ENCODE measurements at regions not wholly inside any gene's neighbourhood (a gene's known extent, or its start where the extent isn't known, plus 50 kb on each side); places are given as distances from the start of the nearest gene placed in this dataset.

GRCh38 chrX:71000139-71000538, 68.0 kb downstream of the SNX12 start:
- ATAC-seq (no peak), DNase-seq (no peak)
- Mint-ChIP-seq H3K27me3 (ENCODE audit: low read depth) (peaks cover 10% of the 10 kb centered on the region), H3K4me3 (no peak overlapping the region), H3K4me1 (ENCODE audit: low read depth) (no peaks in the 10 kb centered on the region), H3K27ac (no peak overlapping the region), H3K9me3 (ENCODE audit: insufficient read depth) (no peaks in the 10 kb centered on the region), H3K36me3 (ENCODE audit: low read depth) (no peaks in the 10 kb centered on the region)
- POLR2A ChIA-PET, result no interaction called here
- CTCF ChIA-PET, result no interaction called here

GRCh38 chrX:70998411-70999027, 67.6 kb upstream of the SLC7A3 start:
- Mint-ChIP-seq H3K27ac (no peak overlapping the region), H3K36me3 (ENCODE audit: low read depth) (no peaks in the 10 kb centered on the region), H3K27me3 (ENCODE audit: low read depth) (peaks cover 10% of the 10 kb centered on the region), H3K4me3 (no peak overlapping the region), H3K9me3 (ENCODE audit: insufficient read depth) (no peaks in the 10 kb centered on the region), H3K4me1 (ENCODE audit: low read depth) (no peaks in the 10 kb centered on the region)
- POLR2A ChIA-PET, result no interaction called here
- ATAC-seq (no peak), DNase-seq (peak; percentile 32)
- CTCF ChIA-PET, result interaction anchor here (1.1 kb wide), 1 partner anchor 17 kb away, joined by 4 read pairs; no protein-coding TSS in a partner anchor

GRCh38 chrX:70995338-70995737, 64.4 kb upstream of the SLC7A3 start:
- H3K36me3 Mint-ChIP-seq (ENCODE audit: low read depth), result no peaks in the 10 kb centered on the region
- ChIA-PET CTCF (no interaction called here), POLR2A (interaction anchor here (0.6 kb wide), 1 partner anchor 156 kb away, joined by 3 read pairs; no protein-coding TSS in a partner anchor)
- H3K27me3 Mint-ChIP-seq (ENCODE audit: low read depth), result peaks cover 5% of the 10 kb centered on the region
- ATAC-seq (no peak), DNase-seq (no peak)
- H3K4me3 Mint-ChIP-seq, result no peak overlapping the region
- H3K9me3 Mint-ChIP-seq (ENCODE audit: insufficient read depth), result no peaks in the 10 kb centered on the region
- no peaks in the 10 kb centered on the region for H3K4me1 Mint-ChIP-seq (ENCODE audit: low read depth)
- no peak overlapping the region for H3K27ac Mint-ChIP-seq

GRCh38 chrX:70988425-70988824, 57.5 kb upstream of the SLC7A3 start:
- POLR2A ChIA-PET, result no interaction called here

More at GRCh38 chrX:70988425-70988824, 57.5 kb upstream of the SLC7A3 start:
- ATAC-seq, result no peak
- H3K36me3 Mint-ChIP-seq (ENCODE audit: low read depth), result no peaks in the 10 kb centered on the region
- no peak overlapping the region for H3K4me3 Mint-ChIP-seq
- no peak for DNase-seq
- H3K27ac Mint-ChIP-seq, result no peak overlapping the region
- H3K9me3 Mint-ChIP-seq (ENCODE audit: insufficient read depth), result no peaks in the 10 kb centered on the region
- CTCF ChIA-PET, result no interaction called here
- no peaks in the 10 kb centered on the region for H3K4me1 Mint-ChIP-seq (ENCODE audit: low read depth)
- H3K27me3 Mint-ChIP-seq (ENCODE audit: low read depth), result no peaks in the 10 kb centered on the region

All from activated CD8-positive, alpha-beta T cell treated with anti-CD3 and anti-CD28 coated beads, Interleukin-2, amount 10 ng/mL, durations not matched to agents 7 days and 5 days (primary cell).